ENCODE measurements at regions not wholly inside any gene's neighbourhood (a gene's known extent, or its start where the extent isn't known, plus 50 kb on each side); places are given as distances from the start of the nearest gene placed in this dataset.
"Not testable (repeated sequence)": the region's sequence is repeated elsewhere in the genome, so short reads cannot be mapped to it uniquely, and the experiment has no call there.

DNA sequence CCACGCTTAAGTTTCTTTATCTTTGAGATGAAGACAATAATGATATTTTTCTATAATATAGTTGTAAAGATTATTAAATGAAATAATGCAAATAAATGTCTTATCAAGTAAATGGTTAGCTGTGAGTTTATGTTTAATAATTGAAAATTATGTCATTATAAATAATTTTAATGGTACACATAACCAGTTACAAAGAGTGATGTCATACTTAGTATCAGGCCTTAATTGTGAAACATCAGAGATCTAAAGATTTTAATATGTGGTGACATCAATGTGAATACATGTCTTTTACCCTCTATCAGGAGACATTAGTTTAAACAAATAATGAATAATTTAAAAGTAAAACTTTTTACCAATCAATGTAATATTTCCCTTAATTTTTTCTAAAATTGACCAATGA lies 63.8 kb upstream of the P2RY1 start:
- no peak for DNase-seq

DNA sequence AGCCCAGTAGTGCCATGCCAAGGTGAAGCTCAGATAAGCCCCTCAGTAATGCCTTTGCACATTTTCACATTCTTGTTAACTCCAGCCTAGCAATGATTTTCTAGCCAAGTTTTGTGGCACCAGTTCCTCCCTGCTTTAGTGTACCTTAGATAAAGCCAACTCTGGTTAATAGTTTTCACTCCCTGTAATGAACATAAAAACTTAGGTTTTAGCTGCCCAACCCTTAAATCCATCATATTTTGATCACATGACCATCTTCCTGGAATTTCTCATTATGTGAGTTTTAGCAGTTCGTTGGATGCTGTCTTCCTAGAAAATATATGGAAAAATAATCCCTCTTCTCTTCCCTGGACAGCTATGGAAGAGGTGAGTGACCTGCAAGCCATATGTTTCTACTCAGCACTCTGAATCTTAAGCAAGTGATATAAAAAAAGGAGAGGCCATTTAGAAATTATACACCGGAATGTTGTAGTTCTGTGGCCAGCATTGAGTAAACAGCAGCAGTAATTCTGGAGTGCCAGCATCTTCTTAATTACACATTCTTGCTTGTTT lies 62.2 kb upstream of the P2RY1 start:
- no peak for DNase-seq
- peaks cover 37% of the 10 kb centered on the region for H3K9me3 Mint-ChIP-seq
- H3K27ac Mint-ChIP-seq = no peak overlapping the region
- no peaks in the 10 kb centered on the region for H3K36me3 Mint-ChIP-seq (ENCODE audit: low read depth)
- TF ChIP-seq, protein P1, sequence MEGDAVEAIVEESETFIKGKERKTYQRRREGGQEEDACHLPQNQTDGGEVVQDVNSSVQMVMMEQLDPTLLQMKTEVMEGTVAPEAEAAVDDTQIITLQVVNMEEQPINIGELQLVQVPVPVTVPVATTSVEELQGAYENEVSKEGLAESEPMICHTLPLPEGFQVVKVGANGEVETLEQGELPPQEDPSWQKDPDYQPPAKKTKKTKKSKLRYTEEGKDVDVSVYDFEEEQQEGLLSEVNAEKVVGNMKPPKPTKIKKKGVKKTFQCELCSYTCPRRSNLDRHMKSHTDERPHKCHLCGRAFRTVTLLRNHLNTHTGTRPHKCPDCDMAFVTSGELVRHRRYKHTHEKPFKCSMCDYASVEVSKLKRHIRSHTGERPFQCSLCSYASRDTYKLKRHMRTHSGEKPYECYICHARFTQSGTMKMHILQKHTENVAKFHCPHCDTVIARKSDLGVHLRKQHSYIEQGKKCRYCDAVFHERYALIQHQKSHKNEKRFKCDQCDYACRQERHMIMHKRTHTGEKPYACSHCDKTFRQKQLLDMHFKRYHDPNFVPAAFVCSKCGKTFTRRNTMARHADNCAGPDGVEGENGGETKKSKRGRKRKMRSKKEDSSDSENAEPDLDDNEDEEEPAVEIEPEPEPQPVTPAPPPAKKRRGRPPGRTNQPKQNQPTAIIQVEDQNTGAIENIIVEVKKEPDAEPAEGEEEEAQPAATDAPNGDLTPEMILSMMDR (IDR thresholded peaks at IDR 0.05) = no peak
- no peak overlapping the region for H3K4me3 Mint-ChIP-seq
- H3K27me3 Mint-ChIP-seq (ENCODE audit: insufficient read depth) = no peaks in the 10 kb centered on the region
- no peaks in the 10 kb centered on the region for H3K4me1 Mint-ChIP-seq (ENCODE audit: low read depth)

More for the DNA sequence above, 63.8 kb upstream of the P2RY1 start:
- no peaks in the 10 kb centered on the region for H3K36me3 Mint-ChIP-seq (ENCODE audit: low read depth)
- TF ChIP-seq, protein P1 (IDR thresholded peaks at IDR 0.05) = no peak
- H3K27ac Mint-ChIP-seq = no peak overlapping the region
- H3K4me3 Mint-ChIP-seq = no peak overlapping the region
- no peaks in the 10 kb centered on the region for H3K4me1 Mint-ChIP-seq (ENCODE audit: low read depth)
- no peaks in the 10 kb centered on the region for H3K27me3 Mint-ChIP-seq (ENCODE audit: insufficient read depth)
- H3K9me3 Mint-ChIP-seq = peaks cover 31% of the 10 kb centered on the region

DNA sequence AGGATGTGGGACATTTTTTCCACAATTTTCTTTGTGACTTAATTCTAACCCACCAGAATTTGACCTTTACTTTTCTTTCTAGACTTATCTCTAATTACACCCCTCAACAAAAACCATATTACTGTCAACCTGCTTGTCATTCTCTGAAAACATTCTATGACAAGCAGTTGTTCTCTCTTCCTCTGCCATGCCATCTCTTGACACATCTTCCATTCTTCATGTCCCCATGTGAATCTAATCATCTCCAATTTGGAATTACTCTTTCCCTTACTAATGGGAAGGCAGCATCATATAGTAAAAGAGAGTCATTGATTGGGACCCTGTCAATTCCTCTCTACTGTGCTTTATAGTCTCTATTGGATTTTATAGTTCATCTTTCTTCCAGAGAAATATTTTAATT lies 61.3 kb upstream of the P2RY1 start:
- no peaks in the 10 kb centered on the region for H3K36me3 Mint-ChIP-seq (ENCODE audit: low read depth)
- H3K4me3 Mint-ChIP-seq = no peak overlapping the region
- no peaks in the 10 kb centered on the region for H3K4me1 Mint-ChIP-seq (ENCODE audit: low read depth)
- DNase-seq = no peak
- H3K9me3 Mint-ChIP-seq = peaks cover 32% of the 10 kb centered on the region
- no peak overlapping the region for H3K27ac Mint-ChIP-seq
- H3K27me3 Mint-ChIP-seq (ENCODE audit: insufficient read depth) = no peaks in the 10 kb centered on the region
- TF ChIP-seq, protein P1 (IDR thresholded peaks at IDR 0.05) = no peak

DNA sequence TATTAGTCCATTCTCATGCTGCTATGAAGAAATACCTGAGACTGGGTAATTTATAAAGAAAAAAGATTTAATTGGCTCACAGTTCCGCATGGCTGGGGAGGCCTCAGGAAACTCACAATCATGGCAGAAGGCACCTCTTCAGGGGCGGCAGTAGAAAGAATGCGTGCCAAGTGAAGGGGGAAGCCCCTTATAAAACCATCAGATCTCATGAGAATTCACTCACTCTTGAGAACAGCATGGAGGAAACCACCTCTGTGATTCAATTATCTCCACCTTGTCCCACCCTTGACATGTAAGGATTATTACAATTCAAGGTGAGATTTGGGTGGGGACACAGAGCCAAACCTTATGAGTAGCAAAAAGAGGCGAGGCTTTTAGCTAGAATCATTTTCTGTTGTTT lies 60.7 kb upstream of the P2RY1 start:
- H3K27me3 Mint-ChIP-seq (ENCODE audit: insufficient read depth); H3K4me3 Mint-ChIP-seq; DNase-seq; H3K4me1 Mint-ChIP-seq (ENCODE audit: low read depth); H3K27ac Mint-ChIP-seq; H3K36me3 Mint-ChIP-seq (ENCODE audit: low read depth): not testable (repeated sequence)
- H3K9me3 Mint-ChIP-seq = peaks cover 32% of the 10 kb centered on the region

DNA sequence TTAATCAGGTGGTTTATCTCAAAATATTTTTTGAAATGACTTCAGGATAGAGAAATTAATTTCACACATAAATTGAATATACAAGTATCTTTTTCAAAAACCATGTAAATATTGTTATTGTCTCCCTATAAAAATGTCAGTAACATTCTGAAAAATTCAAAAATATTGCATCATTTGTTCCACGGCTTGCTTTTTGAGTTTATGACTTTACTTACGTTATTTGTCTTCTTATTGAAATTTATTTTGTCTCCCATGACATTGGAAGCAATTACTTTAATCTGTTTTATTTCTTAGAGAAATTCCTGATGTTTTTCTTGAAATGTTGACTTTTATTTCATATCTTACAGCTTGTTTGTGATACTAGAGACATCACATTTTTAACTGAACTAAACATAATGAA lies 56.9 kb upstream of the P2RY1 start:
- H3K9me3 Mint-ChIP-seq = peaks cover 25% of the 10 kb centered on the region
- no peaks in the 10 kb centered on the region for H3K36me3 Mint-ChIP-seq (ENCODE audit: low read depth)
- TF ChIP-seq, protein P1 (IDR thresholded peaks at IDR 0.05) = no peak
- no peak for DNase-seq
- H3K4me3 Mint-ChIP-seq = no peak overlapping the region
- no peak overlapping the region for H3K27ac Mint-ChIP-seq
- no peaks in the 10 kb centered on the region for H3K4me1 Mint-ChIP-seq (ENCODE audit: low read depth)
- H3K27me3 Mint-ChIP-seq (ENCODE audit: insufficient read depth) = no peaks in the 10 kb centered on the region

DNA sequence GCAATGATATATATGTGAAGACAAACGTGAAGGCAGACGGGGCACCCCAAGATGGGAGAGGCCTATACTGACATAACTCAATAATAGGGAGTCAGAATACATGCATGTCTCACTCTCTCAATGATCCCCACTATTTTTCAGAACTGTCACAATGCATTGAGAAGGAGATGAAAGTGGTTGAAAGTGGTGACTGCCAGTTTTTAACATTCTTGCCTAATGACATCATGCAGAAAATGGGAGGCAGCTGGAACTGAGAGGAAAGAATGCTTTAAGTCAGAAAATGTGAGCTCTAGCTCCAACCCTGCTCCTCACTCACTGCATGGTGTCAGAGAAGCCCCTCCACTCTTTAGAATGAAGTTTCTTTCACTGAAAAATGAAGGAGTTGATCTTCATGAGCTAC lies 55.3 kb upstream of the P2RY1 start:
- Mint-ChIP-seq H3K27me3 (ENCODE audit: insufficient read depth) (no peaks in the 10 kb centered on the region), H3K9me3 (peaks cover 20% of the 10 kb centered on the region), H3K27ac (no peak overlapping the region), H3K4me3 (no peak overlapping the region), H3K36me3 (ENCODE audit: low read depth) (no peaks in the 10 kb centered on the region), H3K4me1 (ENCODE audit: low read depth) (no peaks in the 10 kb centered on the region)
- TF ChIP-seq, protein P1 (IDR thresholded peaks at IDR 0.05) = no peak
- no peak for DNase-seq

All from HFFc6 (cell line).